ENCODE measurements at regions not wholly inside any gene's neighbourhood (a gene's known extent, or its start where the extent isn't known, plus 50 kb on each side); places are given as distances from the start of the nearest gene placed in this dataset.
"Not testable (repeated sequence)": the region's sequence is repeated elsewhere in the genome, so short reads cannot be mapped to it uniquely, and the experiment has no call there.

DNA sequence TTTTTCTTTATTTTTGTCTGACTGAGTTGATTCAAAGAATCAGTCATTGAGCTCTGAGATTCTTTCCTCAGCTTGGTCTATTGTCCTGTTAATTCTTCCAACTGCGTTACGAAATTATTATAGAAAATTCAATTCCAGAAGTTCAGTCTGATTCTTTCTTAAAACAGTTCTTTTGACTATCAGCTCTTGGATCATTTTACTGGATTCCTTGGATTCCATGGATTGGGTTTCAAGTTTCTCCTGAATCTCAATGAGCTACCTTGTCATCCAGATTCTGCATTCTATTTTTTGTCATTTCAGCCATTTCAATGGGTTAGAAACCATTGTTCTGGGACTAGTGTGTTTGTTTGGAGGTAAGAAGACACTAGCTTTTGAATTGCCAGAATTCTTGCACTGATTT is 169.3 kb downstream of the PCDH20 start:
- H3K27ac ChIP-seq, result no peak overlapping the region
- intact Hi-C loops (cut with DNase I; ENCODE audit: low total_unique reads), result no loop called here
- H3K4me3 ChIP-seq, result no peak overlapping the region
- no peaks in the 10 kb centered on the region for H3K9me3 ChIP-seq
- no peaks in the 10 kb centered on the region for H3K4me1 ChIP-seq
- 50 to 96% methylated on average over 2 of the region's 2 CpGs for WGBS, 2 donors
- DNase-seq, result no peak
- TF ChIP-seq, protein P1, sequence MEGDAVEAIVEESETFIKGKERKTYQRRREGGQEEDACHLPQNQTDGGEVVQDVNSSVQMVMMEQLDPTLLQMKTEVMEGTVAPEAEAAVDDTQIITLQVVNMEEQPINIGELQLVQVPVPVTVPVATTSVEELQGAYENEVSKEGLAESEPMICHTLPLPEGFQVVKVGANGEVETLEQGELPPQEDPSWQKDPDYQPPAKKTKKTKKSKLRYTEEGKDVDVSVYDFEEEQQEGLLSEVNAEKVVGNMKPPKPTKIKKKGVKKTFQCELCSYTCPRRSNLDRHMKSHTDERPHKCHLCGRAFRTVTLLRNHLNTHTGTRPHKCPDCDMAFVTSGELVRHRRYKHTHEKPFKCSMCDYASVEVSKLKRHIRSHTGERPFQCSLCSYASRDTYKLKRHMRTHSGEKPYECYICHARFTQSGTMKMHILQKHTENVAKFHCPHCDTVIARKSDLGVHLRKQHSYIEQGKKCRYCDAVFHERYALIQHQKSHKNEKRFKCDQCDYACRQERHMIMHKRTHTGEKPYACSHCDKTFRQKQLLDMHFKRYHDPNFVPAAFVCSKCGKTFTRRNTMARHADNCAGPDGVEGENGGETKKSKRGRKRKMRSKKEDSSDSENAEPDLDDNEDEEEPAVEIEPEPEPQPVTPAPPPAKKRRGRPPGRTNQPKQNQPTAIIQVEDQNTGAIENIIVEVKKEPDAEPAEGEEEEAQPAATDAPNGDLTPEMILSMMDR (IDR thresholded peaks at IDR 0.05), result no peak
- TF ChIP-seq POLR2A (IDR thresholded peaks at IDR 0.05), result no peak
- H3K27me3 ChIP-seq, result no peaks in the 10 kb centered on the region
- no peaks in the 10 kb centered on the region for H3K36me3 ChIP-seq (ENCODE audit: low read depth, missing control alignments)

DNA sequence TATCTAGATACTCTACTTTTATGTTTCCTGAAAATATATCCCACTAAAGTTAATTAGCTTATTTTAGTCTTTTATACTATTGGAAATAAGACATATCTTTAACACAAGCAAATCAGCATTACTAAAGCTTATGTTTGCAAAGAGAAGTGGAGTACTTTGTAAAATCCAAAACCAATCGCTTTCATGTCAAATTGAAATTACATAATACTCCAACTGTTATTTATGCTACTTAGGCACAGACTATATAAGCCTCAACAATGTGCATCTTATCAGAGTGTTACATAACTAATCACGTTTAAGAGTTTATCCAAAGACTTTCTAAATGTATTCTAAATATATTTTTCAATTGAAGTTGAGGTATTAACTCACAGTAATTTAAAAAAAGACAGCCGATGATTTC is 200.0 kb downstream of the PCDH20 start:
- Histone ChIP-seq H3K27me3 (no peaks in the 10 kb centered on the region), H3K4me1 (no peaks in the 10 kb centered on the region), H3K27ac (no peak overlapping the region), H3K4me3 (no peak overlapping the region), H3K36me3 (ENCODE audit: low read depth, missing control alignments) (no peaks in the 10 kb centered on the region), H3K9me3 (no peaks in the 10 kb centered on the region)
- no peak for DNase-seq
- no peak for TF ChIP-seq POLR2A (IDR thresholded peaks at IDR 0.05)
- TF ChIP-seq, protein P1 (IDR thresholded peaks at IDR 0.05), result no peak
- intact Hi-C loops (cut with DNase I; ENCODE audit: low total_unique reads), result no loop called here
- WGBS, 2 donors, result 46 to 50% methylated on average over 3 of the region's 3 CpGs

DNA sequence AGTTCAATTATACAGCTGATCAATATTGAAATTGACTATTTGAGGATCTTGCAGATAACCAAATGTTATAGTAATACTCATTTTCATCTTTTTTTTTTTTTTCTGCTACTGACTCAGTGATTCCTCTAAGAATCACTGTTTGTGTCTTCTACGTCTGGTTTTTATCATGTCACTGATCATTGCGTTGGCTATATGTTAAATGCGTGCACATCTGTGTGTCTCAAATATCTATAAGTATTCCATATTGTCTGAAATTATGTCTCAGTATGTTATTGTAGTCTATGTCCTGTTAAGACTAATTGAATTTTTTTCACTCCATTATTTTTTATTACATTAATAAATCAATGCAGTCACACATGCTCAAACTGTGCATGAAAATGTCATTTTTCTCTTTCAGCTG is 200.5 kb downstream of the PCDH20 start:
- no peaks in the 10 kb centered on the region for H3K36me3 ChIP-seq (ENCODE audit: low read depth, missing control alignments)
- DNase-seq, result no peak
- intact Hi-C loops (cut with DNase I; ENCODE audit: low total_unique reads), result no loop called here
- WGBS, 2 donors, result 56 to 69% methylated on average over 3 of the region's 3 CpGs
- TF ChIP-seq, protein P1 (IDR thresholded peaks at IDR 0.05), result no peak
- no peak for TF ChIP-seq POLR2A (IDR thresholded peaks at IDR 0.05)
- H3K27me3 ChIP-seq, result no peaks in the 10 kb centered on the region
- H3K9me3 ChIP-seq, result no peaks in the 10 kb centered on the region
- H3K4me1 ChIP-seq, result no peaks in the 10 kb centered on the region
- no peak overlapping the region for H3K27ac ChIP-seq
- no peak overlapping the region for H3K4me3 ChIP-seq

DNA sequence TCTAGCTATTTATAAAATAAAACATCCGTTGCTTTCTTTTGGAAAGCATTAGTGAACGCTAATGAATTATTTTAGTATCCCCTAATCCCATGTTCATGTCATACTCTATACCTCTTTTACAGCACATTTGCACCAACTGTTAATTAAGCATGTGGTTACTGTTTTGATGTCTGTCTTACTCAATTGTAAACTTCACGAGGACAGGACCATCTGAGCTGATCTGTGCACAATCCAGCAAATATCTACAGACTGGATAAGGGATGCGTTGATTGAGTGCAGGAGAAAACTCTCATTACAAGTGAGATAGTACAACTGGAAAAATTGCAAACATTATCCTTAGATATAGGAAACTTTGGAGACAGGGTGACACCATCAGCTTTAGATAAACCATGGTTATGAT is 201.1 kb downstream of the PCDH20 start:
- TF ChIP-seq, protein P1 (IDR thresholded peaks at IDR 0.05), result no peak
- no peak for TF ChIP-seq POLR2A (IDR thresholded peaks at IDR 0.05)
- Histone ChIP-seq H3K27me3 (no peaks in the 10 kb centered on the region), H3K36me3 (ENCODE audit: low read depth, missing control alignments) (no peaks in the 10 kb centered on the region), H3K4me1 (no peaks in the 10 kb centered on the region), H3K4me3 (no peak overlapping the region), H3K27ac (no peak overlapping the region), H3K9me3 (no peaks in the 10 kb centered on the region)
- WGBS, 2 donors, result 48 to 59% methylated on average over 4 of the region's 4 CpGs
- intact Hi-C loops (cut with DNase I; ENCODE audit: low total_unique reads), result no loop called here
- no peak for DNase-seq

DNA sequence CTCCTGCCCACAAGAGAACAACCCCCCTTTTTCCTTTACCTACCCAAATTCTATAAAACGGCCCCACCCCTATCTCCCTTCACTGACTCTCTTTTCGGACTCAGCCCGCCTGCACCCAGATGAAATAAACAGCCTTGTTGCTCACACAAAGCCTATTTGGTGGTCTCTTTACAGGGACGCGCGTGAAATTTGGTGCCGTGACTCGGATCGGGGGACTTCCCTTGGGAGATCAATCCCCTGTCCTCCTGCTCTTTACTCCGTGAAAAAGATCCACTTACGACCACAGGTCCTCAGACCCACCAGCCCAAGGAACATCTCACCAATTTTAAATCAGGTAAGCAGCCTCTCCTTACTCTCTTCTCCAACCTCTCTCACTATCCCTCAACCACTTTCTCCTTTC is 209.8 kb downstream of the PCDH20 start:
- DNase-seq; H3K4me3 ChIP-seq; intact Hi-C loops (cut with DNase I; ENCODE audit: low total_unique reads); H3K36me3 ChIP-seq (ENCODE audit: low read depth, missing control alignments); H3K27ac ChIP-seq; H3K4me1 ChIP-seq; H3K9me3 ChIP-seq; H3K27me3 ChIP-seq: not testable (repeated sequence)
- 91 to 93% methylated on average over 11 of the region's 11 CpGs for WGBS, 2 donors
